CD4-positive, alpha-beta T cell treated with Interleukin-17A for 4 hours (primary cell): ENCODE measurements at regions not wholly inside any gene's neighbourhood (a gene's known extent, or its start where the extent isn't known, plus 50 kb on each side); places are given as distances from the start of the nearest gene placed in this dataset.
"Not testable (repeated sequence)": the region's sequence is repeated elsewhere in the genome, so short reads cannot be mapped to it uniquely, and the experiment has no call there.

Experiments
- DNase-seq: peaks from one replicate; pipeline ENCODE4 v3.0.0-alpha.2; 2020; ENCODE audit warnings: mixed read lengths

DNA sequence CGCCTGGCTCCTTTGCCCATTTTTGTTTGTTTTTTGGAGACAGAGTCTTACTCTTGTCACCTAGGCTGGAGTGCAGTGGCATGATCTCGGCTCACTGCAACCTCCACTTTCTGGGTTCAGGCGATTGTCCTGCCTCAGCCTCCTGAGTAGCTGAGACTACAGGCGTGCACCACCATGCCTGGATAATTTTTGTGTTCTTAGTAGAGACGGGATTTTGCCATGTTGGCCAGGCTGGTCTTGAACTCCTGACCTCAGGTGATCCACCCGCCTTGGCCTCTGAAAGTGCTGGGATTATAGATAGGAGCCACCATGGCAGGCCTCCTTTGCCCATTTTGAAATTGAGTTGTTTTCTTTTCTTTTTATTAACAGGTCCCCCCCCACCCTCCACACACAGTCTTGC lies 89.4 kb upstream of the TPTE start:
- DNase-seq: not testable (repeated sequence)

- DNase-seq: not testable (repeated sequence)
These were observed 88.9 kb upstream of the TPTE start for GRCh38 chr21:10432456-10432855.

DNA sequence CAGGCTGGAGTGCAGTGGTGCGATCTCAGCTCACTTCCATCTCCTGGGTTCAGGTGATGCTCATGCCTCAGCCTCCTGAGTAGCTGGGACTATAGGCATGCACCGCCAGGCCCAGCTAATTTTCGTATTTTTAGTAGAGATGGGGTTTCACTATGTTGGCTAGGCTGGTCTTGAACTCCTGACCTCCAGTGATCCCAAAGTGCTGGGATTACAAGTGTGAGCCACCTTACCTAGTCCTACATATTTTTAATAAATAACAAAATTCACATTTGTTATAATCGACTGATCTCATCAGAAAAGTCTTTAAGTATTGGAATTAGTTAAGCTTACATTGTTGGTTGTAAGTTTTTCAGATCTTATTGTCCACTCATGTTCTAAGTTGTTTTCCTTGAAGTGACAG lies 83.4 kb upstream of the TPTE start:
- not testable (repeated sequence) for DNase-seq

DNA sequence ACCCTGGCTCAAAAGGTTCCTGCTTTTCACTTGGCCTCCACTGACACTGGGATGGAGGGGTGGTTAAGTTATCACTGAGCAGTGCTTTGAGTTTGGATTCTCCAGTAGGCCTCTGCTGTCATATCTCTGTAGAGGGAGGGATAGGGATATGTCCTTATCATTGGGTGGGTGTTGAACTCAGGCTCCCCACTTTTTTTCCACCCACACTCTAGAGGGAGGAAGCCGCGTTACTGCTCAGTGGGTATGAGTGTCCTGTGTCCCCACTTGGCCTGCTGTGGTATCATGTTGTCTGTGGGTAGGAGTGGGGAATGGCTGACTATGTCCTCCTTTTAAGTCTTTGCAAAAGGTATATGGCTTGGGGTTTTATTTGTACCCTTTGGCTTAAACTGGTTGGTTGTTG lies 80.7 kb upstream of the TPTE start:
- not testable (repeated sequence) for DNase-seq

DNA sequence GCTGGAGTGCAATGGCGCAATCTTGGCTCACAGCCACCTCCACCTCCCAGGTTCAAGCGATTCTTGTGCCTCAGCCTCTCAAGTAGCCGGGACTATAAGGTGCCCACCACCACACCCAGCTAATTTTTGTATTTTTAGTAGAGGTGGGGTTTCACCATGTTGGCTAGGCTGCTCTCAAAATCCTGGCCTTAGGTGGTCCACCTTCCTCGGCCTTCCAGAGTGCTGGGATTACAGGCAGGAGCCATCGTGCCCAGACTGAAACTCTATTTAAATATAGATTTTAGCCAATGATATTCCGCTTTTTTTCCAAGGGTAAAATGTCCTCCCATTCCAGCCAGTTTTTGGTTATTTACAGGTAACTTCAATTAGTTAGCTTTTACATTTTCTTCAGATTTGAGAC lies 79.4 kb upstream of the TPTE start:
- DNase-seq: not testable (repeated sequence)

DNA sequence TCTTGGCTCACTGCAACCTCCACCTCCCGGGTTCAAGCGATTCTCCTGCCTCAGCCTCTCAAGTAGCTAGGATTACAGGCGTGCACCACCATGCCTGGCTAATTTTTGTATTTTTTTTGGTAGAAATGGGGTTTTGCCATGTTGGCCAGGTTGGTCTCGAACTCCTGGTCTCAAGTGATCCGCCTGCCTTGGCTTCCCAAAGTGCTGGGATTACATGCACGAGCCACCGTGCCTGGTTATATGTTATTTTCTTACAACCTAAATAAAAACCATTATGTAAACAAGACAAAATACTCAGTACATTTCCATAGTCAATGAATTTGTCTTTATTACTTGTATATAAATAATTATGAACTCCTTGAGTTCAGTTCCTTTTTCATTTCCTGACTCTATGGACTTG lies 75.7 kb upstream of the TPTE start:
- not testable (repeated sequence) for DNase-seq

- not testable (repeated sequence) for DNase-seq
These were observed 71.9 kb upstream of the TPTE start for GRCh38 chr21:10449451-10449850.

DNA sequence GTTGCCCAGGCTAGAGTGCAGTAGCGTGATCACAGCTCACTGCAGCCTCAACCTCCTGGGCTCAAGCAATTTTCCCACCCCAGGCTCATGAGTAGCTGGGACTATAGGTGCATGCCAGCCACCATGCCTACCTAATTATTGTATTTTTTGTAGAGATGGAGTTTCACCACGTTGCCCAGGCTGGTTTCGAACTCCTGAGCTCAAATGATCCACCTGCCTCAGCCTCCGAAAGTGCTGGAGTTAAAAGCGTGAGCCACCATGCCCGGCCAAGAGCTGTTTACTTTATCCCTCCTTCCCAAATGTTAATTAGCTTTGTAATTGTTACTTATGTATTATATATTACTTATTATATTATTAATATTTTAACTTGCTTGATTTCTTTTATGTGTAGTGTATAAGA lies 70.1 kb upstream of the TPTE start:
- not testable (repeated sequence) for DNase-seq

- not testable (repeated sequence) for DNase-seq
These were observed 63.6 kb upstream of the TPTE start for GRCh38 chr21:10457765-10458164.

- not testable (repeated sequence) for DNase-seq
These were observed 60.4 kb upstream of the TPTE start for GRCh38 chr21:10460957-10461356.

GRCh38 chr21:10461445-10461844 lies 59.9 kb upstream of the TPTE start:
- DNase-seq: not testable (repeated sequence)

DNA sequence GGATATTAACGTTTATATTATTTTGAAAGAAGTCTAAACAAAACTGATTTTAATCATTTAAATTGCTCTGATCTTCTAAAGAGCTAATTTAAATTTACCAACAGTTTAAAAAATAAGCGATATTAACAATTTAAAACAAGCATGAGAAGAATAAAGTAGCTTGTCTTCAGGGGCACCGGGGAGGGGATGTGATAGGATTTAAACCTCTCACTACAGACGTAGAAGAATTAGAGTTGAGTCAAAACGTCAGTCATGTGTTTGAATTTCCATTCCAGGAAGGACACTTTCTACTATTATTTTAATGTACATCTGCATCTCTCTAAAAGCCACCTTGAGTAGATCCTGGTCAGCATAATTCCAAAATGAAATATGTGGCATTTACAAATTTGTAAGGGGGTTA lies 58.2 kb upstream of the TPTE start:
- DNase-seq: no peak

DNA sequence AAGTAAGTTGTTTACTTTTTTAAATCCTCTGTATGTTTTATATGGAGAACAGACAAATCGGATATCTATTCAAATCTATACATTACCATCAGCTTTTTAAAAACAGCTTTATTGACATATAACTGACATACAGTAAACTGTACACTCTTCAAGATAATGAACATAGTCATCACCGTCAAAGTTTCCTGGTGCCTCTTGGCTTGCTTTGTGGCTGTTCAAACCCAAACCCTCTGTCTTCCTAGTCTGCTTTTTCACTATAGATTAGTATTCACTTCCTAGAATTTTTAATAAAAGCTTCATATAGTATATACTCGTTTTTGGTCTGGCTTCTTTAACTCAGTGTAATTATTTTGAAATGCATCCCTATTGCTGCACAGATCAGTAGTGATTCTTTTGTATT lies 56.4 kb upstream of the TPTE start:
- DNase-seq: no peak

DNA sequence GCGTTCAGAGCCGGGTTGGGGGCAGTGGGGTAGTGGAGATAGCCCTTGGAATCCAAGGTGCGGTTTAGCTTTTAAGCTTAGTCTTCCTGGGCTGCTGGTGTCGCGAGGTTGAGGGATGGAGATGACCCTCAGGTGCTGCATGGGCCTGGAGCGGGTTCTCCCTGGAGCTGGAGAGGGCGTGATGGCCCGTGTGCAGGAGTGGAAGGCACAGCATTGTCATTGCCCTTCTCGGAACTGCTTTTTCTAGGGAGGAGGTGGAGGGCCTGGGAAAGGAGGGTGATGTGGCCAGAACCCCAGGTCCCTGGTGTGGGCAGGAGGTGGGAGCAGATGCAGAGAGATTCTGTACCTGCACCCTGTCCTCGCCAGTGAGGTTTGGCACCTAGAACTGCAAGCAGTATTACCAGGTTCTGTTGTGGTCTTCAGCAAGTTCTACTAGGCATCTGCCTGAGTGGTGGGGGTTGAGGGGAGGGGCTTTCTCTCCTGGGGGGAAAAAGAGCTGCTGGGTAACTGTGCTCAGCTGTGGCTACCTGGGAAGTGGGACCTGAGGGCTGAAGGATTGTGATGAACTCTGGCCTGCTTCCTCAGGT lies 55.8 kb upstream of the TPTE start:
- peak; percentile 5 for DNase-seq

- no peak for DNase-seq
These were observed 55.2 kb upstream of the TPTE start for GRCh38 chr21:10466200-10466599.
